HepG2 (cell line): ENCODE measurements at regions not wholly inside any gene's neighbourhood (a gene's known extent, or its start where the extent isn't known, plus 50 kb on each side); places are given as distances from the start of the nearest gene placed in this dataset.

ENCODE experiments used
- FOXA3 ChIP-seq: IDR thresholded peaks from 2 replicates; pipeline ENCODE4 v1.6.1; 2016; ENCODE audit warnings: missing genetic modification reagents, missing compliant biosample characterization
- FOXC1 ChIP-seq: sonication (generic); formaldehyde crosslinking; IDR thresholded peaks from 2 replicates; pipeline ENCODE4 v1.8.0; 2022; ENCODE audit warnings: mild to moderate bottlenecking, missing genetic modification reagents, borderline replicate concordance
- FOXJ3 ChIP-seq: sonication (generic); formaldehyde crosslinking; IDR thresholded peaks from 2 replicates; pipeline ENCODE4 v1.4.0; 2020; ENCODE audit warnings: missing genetic modification reagents, mild to moderate bottlenecking, borderline replicate concordance
- GTF3A ChIP-seq: sonication (generic); formaldehyde crosslinking; conservative IDR thresholded peaks from 2 replicates; pipeline ENCODE4 v1.4.0; 2020; ENCODE audit warnings: mild to moderate bottlenecking, missing genetic modification reagents
- HMG20A ChIP-seq: IDR thresholded peaks from 2 replicates; pipeline ENCODE4 v1.6.1; 2016; ENCODE audit warnings: borderline replicate concordance
- HNF4G ChIP-seq, 2 experiments: sonication (generic) in 1 of 2; formaldehyde crosslinking in 1 of 2; IDR thresholded peaks; 2 replicates each; pipeline versions ENCODE4 v1.4.0 to v1.6.1; 2011 to 2020; ENCODE audit warnings: borderline replicate concordance in 2 of 2, low read depth in 2 of 2, mild to moderate bottlenecking in 2 of 2, low read length in 1 of 2, missing genetic modification reagents in 1 of 2, moderate library complexity in 1 of 2
- HOXA3 ChIP-seq: sonication (generic); formaldehyde crosslinking; IDR thresholded peaks from 2 replicates; pipeline ENCODE4 v1.5.0; 2020; ENCODE audit warnings: missing genetic modification reagents
- MAFG ChIP-seq: sonication (generic); formaldehyde crosslinking; IDR thresholded peaks from 2 replicates; pipeline ENCODE4 v1.5.1; 2020; ENCODE audit warnings: mild to moderate bottlenecking, missing genetic modification reagents
- MAZ ChIP-seq, 2 experiments: sonication (generic) in 1 of 2; formaldehyde crosslinking in 1 of 2; IDR thresholded peaks; 2 replicates each; pipeline versions ENCODE4 v1.5.0 to v1.6.1; 2012 to 2020; ENCODE audit warnings: low read depth in 2 of 2, mild to moderate bottlenecking in 2 of 2, borderline replicate concordance in 1 of 2, improper control_type of control experiment in 1 of 2, low read length in 1 of 2, missing genetic modification reagents in 1 of 2, moderate library complexity in 1 of 2
- NCOA1 ChIP-seq: sonication (generic); formaldehyde crosslinking; IDR thresholded peaks from 2 replicates; pipeline ENCODE4 v1.9.0; 2021; ENCODE audit warnings: missing genetic modification reagents
- PCBP2 ChIP-seq: fragments of 200-400 bp; formaldehyde crosslinking; optimal IDR thresholded peaks from 2 replicates; pipeline ENCODE3; 2018; ENCODE audit warnings: low read length, low read depth; ENCODE audit not compliant: poor library complexity, severe bottlenecking
- POGK ChIP-seq: sonication (generic); formaldehyde crosslinking; conservative IDR thresholded peaks from 2 replicates; pipeline ENCODE4 v1.8.0; 2022; ENCODE audit warnings: mild to moderate bottlenecking, moderate library complexity, missing genetic modification reagents
- SMC3 ChIP-seq: IDR thresholded peaks from 2 replicates; pipeline ENCODE4 v1.6.1; 2011; ENCODE audit warnings: low read length, improper control_type of control experiment
- TBP ChIP-seq: sonication (generic); formaldehyde crosslinking; IDR thresholded peaks from 2 replicates; pipeline ENCODE4 v1.5.0; 2020; ENCODE audit warnings: missing genetic modification reagents
- ZFAT ChIP-seq: sonication (generic); formaldehyde crosslinking; conservative IDR thresholded peaks from 2 replicates; pipeline ENCODE4 v1.8.1; 2023; ENCODE audit warnings: missing genetic modification reagents, inconsistent platforms
- ZNF235 ChIP-seq: sonication (generic); formaldehyde crosslinking; IDR thresholded peaks from 2 replicates; pipeline ENCODE4 v1.8.1; 2023; ENCODE audit warnings: mild to moderate bottlenecking, missing genetic modification reagents, borderline replicate concordance
- ZNF30 ChIP-seq: sonication (generic); formaldehyde crosslinking; IDR thresholded peaks from 2 replicates; pipeline ENCODE4 v1.5.0; 2020; ENCODE audit warnings: mild to moderate bottlenecking, missing genetic modification reagents
- ZSCAN31 ChIP-seq: sonication (generic); formaldehyde crosslinking; IDR thresholded peaks from 2 replicates; pipeline ENCODE4 v1.5.0; 2020; ENCODE audit warnings: low read depth, mild to moderate bottlenecking, missing genetic modification reagents
- TF ChIP-seq, protein P1 (sequence below): sonication (generic); formaldehyde crosslinking; conservative IDR thresholded peaks from 2 replicates; pipeline ENCODE4 v1.4.0; 2020; ENCODE audit warnings: missing genetic modification reagents
- TF ChIP-seq, protein P2 (sequence below): IDR thresholded peaks from 2 replicates; pipeline ENCODE4 v1.6.1; 2012; ENCODE audit warnings: inconsistent platforms
- TF ChIP-seq, protein P3 (sequence below): sonication (generic); formaldehyde crosslinking; IDR thresholded peaks from 2 replicates; pipeline ENCODE4 v1.4.0; 2020; ENCODE audit warnings: missing genetic modification reagents
- TF ChIP-seq, protein P4 (sequence below): IDR thresholded peaks from 2 replicates; pipeline ENCODE4 v1.6.1; 2018; ENCODE audit warnings: missing genetic modification reagents, mild to moderate bottlenecking, missing compliant biosample characterization

GRCh38 chr2:8413589-8414135 is 268.2 kb upstream of the ID2 start (continued):
- peak; percentile 28; the same call in 1 of the 2 replicates for TF ChIP-seq NCOA1 (CRISPR knock-in tag)
- TF ChIP-seq SMC3: peak; percentile 30
- TF ChIP-seq ZNF30 (CRISPR knock-in tag): no peak
- no peak; the same call in 1 of the 2 replicates for TF ChIP-seq HOXA3 (CRISPR knock-in tag)
- TF ChIP-seq, protein P1, sequence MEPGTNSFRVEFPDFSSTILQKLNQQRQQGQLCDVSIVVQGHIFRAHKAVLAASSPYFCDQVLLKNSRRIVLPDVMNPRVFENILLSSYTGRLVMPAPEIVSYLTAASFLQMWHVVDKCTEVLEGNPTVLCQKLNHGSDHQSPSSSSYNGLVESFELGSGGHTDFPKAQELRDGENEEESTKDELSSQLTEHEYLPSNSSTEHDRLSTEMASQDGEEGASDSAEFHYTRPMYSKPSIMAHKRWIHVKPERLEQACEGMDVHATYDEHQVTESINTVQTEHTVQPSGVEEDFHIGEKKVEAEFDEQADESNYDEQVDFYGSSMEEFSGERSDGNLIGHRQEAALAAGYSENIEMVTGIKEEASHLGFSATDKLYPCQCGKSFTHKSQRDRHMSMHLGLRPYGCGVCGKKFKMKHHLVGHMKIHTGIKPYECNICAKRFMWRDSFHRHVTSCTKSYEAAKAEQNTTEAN (CRISPR knock-in tag): peak; percentile 78; the same call in 1 of the 2 replicates
- TF ChIP-seq HMG20A (CRISPR knock-in tag): no peak; the same call in none of the 2 replicates
- TF ChIP-seq GTF3A (CRISPR knock-in tag): no peak
- TF ChIP-seq ZFAT (CRISPR knock-in tag): no peak
- TF ChIP-seq, protein P2, sequence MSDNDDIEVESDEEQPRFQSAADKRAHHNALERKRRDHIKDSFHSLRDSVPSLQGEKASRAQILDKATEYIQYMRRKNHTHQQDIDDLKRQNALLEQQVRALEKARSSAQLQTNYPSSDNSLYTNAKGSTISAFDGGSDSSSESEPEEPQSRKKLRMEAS: no peak; the same call in 1 of the 2 replicates
- peak; percentile 57; the same call in 1 of the 2 replicates for TF ChIP-seq FOXA3 (CRISPR knock-in tag)
- TF ChIP-seq FOXJ3 (CRISPR knock-in tag): peak; percentile 69; the same call in 1 of the 2 replicates
- TF ChIP-seq, protein P3, sequence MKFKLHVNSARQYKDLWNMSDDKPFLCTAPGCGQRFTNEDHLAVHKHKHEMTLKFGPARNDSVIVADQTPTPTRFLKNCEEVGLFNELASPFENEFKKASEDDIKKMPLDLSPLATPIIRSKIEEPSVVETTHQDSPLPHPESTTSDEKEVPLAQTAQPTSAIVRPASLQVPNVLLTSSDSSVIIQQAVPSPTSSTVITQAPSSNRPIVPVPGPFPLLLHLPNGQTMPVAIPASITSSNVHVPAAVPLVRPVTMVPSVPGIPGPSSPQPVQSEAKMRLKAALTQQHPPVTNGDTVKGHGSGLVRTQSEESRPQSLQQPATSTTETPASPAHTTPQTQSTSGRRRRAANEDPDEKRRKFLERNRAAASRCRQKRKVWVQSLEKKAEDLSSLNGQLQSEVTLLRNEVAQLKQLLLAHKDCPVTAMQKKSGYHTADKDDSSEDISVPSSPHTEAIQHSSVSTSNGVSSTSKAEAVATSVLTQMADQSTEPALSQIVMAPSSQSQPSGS (CRISPR knock-in tag): peak; percentile 66; the same call in 1 of the 2 replicates
- TF ChIP-seq PCBP2: peak; percentile 23
- TF ChIP-seq MAZ (IDR thresholded peaks at IDR 0.05; ENCODE audit: borderline replicate concordance, low read depth, low read length): no peak
- TF ChIP-seq MAZ (CRISPR knock-in tag; IDR thresholded peaks at IDR 0.05; ENCODE audit: low read depth): peak; percentile 17; the same call in 1 of the 2 replicates
- TF ChIP-seq TBP (CRISPR knock-in tag): no peak
- no peak for TF ChIP-seq FOXC1 (CRISPR knock-in tag)
- TF ChIP-seq ZSCAN31 (CRISPR knock-in tag): no peak
- no peak for TF ChIP-seq ZNF235 (CRISPR knock-in tag)
- TF ChIP-seq MAFG: no peak
- TF ChIP-seq, protein P4, sequence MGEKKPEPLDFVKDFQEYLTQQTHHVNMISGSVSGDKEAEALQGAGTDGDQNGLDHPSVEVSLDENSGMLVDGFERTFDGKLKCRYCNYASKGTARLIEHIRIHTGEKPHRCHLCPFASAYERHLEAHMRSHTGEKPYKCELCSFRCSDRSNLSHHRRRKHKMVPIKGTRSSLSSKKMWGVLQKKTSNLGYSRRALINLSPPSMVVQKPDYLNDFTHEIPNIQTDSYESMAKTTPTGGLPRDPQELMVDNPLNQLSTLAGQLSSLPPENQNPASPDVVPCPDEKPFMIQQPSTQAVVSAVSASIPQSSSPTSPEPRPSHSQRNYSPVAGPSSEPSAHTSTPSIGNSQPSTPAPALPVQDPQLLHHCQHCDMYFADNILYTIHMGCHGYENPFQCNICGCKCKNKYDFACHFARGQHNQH (CRISPR knock-in tag): peak; percentile 78
- peak; percentile 95 for TF ChIP-seq HNF4G (IDR thresholded peaks at IDR 0.05; ENCODE audit: borderline replicate concordance, low read depth, low read length)
- TF ChIP-seq HNF4G (CRISPR knock-in tag; IDR thresholded peaks at IDR 0.05; ENCODE audit: borderline replicate concordance, low read depth): peak; percentile 47; the same call in 1 of the 2 replicates
- 0 out of 2 replicates have a peak, but pooled peaks have one; percentile 57 for TF ChIP-seq POGK
